ENCODE measurements at regions not wholly inside any gene's neighbourhood (a gene's known extent, or its start where the extent isn't known, plus 50 kb on each side); places are given as distances from the start of the nearest gene placed in this dataset.

- Mint-ChIP-seq H3K27me3 (no peaks in the 10 kb centered on the region), H3K4me1 (ENCODE audit: low read depth) (no peaks in the 10 kb centered on the region), H3K36me3 (ENCODE audit: insufficient read depth) (no peaks in the 10 kb centered on the region), H3K27ac (no peak overlapping the region), H3K9me3 (ENCODE audit: low read depth) (no peaks in the 10 kb centered on the region), H3K4me3 (ENCODE audit: low read depth) (no peak overlapping the region)
- TF ChIP-seq, protein P1, sequence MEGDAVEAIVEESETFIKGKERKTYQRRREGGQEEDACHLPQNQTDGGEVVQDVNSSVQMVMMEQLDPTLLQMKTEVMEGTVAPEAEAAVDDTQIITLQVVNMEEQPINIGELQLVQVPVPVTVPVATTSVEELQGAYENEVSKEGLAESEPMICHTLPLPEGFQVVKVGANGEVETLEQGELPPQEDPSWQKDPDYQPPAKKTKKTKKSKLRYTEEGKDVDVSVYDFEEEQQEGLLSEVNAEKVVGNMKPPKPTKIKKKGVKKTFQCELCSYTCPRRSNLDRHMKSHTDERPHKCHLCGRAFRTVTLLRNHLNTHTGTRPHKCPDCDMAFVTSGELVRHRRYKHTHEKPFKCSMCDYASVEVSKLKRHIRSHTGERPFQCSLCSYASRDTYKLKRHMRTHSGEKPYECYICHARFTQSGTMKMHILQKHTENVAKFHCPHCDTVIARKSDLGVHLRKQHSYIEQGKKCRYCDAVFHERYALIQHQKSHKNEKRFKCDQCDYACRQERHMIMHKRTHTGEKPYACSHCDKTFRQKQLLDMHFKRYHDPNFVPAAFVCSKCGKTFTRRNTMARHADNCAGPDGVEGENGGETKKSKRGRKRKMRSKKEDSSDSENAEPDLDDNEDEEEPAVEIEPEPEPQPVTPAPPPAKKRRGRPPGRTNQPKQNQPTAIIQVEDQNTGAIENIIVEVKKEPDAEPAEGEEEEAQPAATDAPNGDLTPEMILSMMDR (IDR thresholded peaks at IDR 0.05; ENCODE audit: unreplicated experiment) = no peak
- no peak for DNase-seq (ENCODE audit: low spot score, unreplicated experiment)
These were observed 172.2 kb downstream of the CHRM3 start for GRCh38 chr1:239558559-239558958.

DNA sequence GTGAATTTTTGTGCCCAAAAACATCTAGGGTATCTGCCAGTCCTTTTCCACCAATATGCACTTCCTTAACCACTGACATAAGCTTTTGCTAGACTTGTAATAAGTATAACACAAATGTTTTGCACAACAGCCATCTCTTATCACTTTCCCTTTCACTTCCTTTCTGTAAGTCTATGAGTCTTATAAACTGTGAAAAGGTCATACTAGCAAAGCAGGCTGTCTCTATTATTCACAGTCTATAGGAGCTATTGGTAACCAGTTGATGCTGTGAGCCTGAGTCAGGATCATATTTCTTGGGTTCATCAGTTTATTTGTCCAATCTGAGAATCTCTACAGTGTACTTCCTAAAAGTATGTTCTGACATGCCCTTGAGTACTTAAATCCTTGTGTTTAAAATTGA is 172.6 kb downstream of the CHRM3 start:
- Mint-ChIP-seq H3K36me3 (ENCODE audit: insufficient read depth) (no peaks in the 10 kb centered on the region), H3K4me3 (ENCODE audit: low read depth) (no peak overlapping the region), H3K4me1 (ENCODE audit: low read depth) (no peaks in the 10 kb centered on the region), H3K27ac (no peak overlapping the region), H3K9me3 (ENCODE audit: low read depth) (no peaks in the 10 kb centered on the region), H3K27me3 (no peaks in the 10 kb centered on the region)
- TF ChIP-seq, protein P1 (IDR thresholded peaks at IDR 0.05; ENCODE audit: unreplicated experiment) = no peak
- no peak for DNase-seq (ENCODE audit: low spot score, unreplicated experiment)

DNA sequence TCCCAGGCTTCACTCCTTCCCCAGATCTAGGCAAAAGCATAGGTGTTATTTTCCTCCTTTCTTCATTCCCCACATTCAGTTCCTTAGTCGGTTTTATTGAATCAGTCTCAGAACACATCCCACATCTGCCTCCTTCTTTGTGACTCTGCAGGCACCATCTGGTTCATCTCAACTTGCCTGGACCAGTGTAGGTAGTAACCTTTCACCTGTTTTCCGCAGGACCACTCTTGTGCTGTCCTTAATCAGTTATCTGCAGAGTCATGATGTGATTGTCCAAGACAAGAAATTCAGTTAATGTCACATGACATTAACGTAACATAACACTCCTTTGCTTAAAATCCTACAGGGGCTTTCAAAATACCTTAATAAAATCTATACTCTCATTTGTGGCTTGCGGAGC is 174.6 kb downstream of the CHRM3 start:
- Mint-ChIP-seq H3K9me3 (ENCODE audit: low read depth) (no peaks in the 10 kb centered on the region), H3K27me3 (no peaks in the 10 kb centered on the region), H3K27ac (no peak overlapping the region)

GRCh38 chr1:239562095-239562494 is 175.7 kb downstream of the CHRM3 start:
- Mint-ChIP-seq H3K4me3 (ENCODE audit: low read depth) (no peak overlapping the region), H3K4me1 (ENCODE audit: low read depth) (peaks cover 1% of the 10 kb centered on the region), H3K27ac (no peak overlapping the region), H3K36me3 (ENCODE audit: insufficient read depth) (no peaks in the 10 kb centered on the region), H3K27me3 (no peaks in the 10 kb centered on the region), H3K9me3 (ENCODE audit: low read depth) (no peaks in the 10 kb centered on the region)
- DNase-seq (ENCODE audit: low spot score, unreplicated experiment) = no peak
- TF ChIP-seq, protein P1 (IDR thresholded peaks at IDR 0.05; ENCODE audit: unreplicated experiment) = no peak

More for the DNA sequence above, 174.6 kb downstream of the CHRM3 start:
- H3K36me3 Mint-ChIP-seq (ENCODE audit: insufficient read depth) = no peaks in the 10 kb centered on the region
- no peaks in the 10 kb centered on the region for H3K4me1 Mint-ChIP-seq (ENCODE audit: low read depth)
- TF ChIP-seq, protein P1 (IDR thresholded peaks at IDR 0.05; ENCODE audit: unreplicated experiment) = no peak
- H3K4me3 Mint-ChIP-seq (ENCODE audit: low read depth) = no peak overlapping the region
- DNase-seq (ENCODE audit: low spot score, unreplicated experiment) = no peak

DNA sequence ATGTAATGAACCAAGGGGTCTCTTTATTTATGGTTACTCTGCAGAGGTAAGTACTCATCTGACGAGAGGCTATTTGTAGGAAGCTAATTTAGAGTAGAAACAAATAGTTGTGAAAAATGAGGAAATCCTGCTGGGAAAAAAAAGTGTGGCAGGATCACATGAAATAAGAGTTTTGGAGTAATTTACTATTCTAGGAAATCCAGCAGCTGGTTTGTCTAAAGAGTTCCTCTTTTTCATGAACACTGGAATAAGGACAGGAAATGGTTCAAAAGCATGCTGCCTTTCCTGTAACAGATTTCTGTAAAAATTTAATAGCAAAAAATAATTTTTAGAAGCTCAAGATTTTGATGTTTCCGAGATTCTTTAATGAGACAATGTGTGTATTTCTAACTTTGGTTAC is 177.3 kb downstream of the CHRM3 start:
- Mint-ChIP-seq H3K36me3 (ENCODE audit: insufficient read depth) (no peaks in the 10 kb centered on the region), H3K9me3 (ENCODE audit: low read depth) (no peaks in the 10 kb centered on the region), H3K27ac (no peak overlapping the region), H3K4me3 (ENCODE audit: low read depth) (no peak overlapping the region), H3K27me3 (no peaks in the 10 kb centered on the region), H3K4me1 (ENCODE audit: low read depth) (peaks cover 1% of the 10 kb centered on the region)
- TF ChIP-seq, protein P1 (IDR thresholded peaks at IDR 0.05; ENCODE audit: unreplicated experiment) = no peak
- DNase-seq (ENCODE audit: low spot score, unreplicated experiment) = no peak
